Hippocampal formation (tissue), 2 donors: ENCODE measurements at regions not wholly inside any gene's neighbourhood (a gene's known extent, or its start where the extent isn't known, plus 50 kb on each side); places are given as distances from the start of the nearest gene placed in this dataset.

Experiments used
- DNase-seq, 2 donors: peaks; one replicate each; lab custom pipeline; 2025; lab: John Stamatoyannopoulos, UW

- DNase-seq: no peak
These were observed 322.5 kb downstream of the HLX start for GRCh38 chr1:221201773-221202172.

- peak; percentile 45 to 64 for DNase-seq
These were observed 324.2 kb downstream of the HLX start for GRCh38 chr1:221203224-221204054.

- DNase-seq: no peak
These were observed 325.0 kb downstream of the HLX start for GRCh38 chr1:221204055-221204833.

- DNase-seq: no peak
These were observed 326.8 kb downstream of the HLX start for GRCh38 chr1:221206076-221206475.

GRCh38 chr1:221212926-221213325 lies 333.7 kb downstream of the HLX start:
- no peak for DNase-seq

- no peak for DNase-seq
These were observed 337.8 kb downstream of the HLX start for GRCh38 chr1:221217029-221217428.

- no peak for DNase-seq
These were observed 344.0 kb downstream of the HLX start for GRCh38 chr1:221223281-221223680.

GRCh38 chr1:221227460-221227859 lies 348.2 kb downstream of the HLX start:
- no peak for DNase-seq

- DNase-seq: no peak
These were observed 348.7 kb downstream of the HLX start for GRCh38 chr1:221227872-221228337.

GRCh38 chr1:221228594-221228993 lies 349.4 kb downstream of the HLX start:
- DNase-seq: no peak

GRCh38 chr1:221230605-221231004 lies 351.4 kb downstream of the HLX start:
- no peak for DNase-seq

- DNase-seq: no peak
These were observed 355.5 kb downstream of the HLX start for GRCh38 chr1:221234791-221235190.

GRCh38 chr1:221237587-221237986 lies 358.3 kb downstream of the HLX start:
- DNase-seq: no peak

GRCh38 chr1:221239181-221239580 lies 359.9 kb downstream of the HLX start:
- no peak for DNase-seq

GRCh38 chr1:221239792-221240191 lies 360.5 kb downstream of the HLX start:
- DNase-seq: no peak

- DNase-seq: no peak
These were observed 361.4 kb downstream of the HLX start for GRCh38 chr1:221240690-221241089.

- DNase-seq: no peak
These were observed 361.9 kb downstream of the HLX start for GRCh38 chr1:221241157-221241556.

GRCh38 chr1:221241592-221241991 lies 362.3 kb downstream of the HLX start:
- no peak for DNase-seq

- no peak for DNase-seq
These were observed 366.8 kb downstream of the HLX start for GRCh38 chr1:221246067-221246466.

- no peak for DNase-seq
These were observed 367.6 kb downstream of the HLX start for GRCh38 chr1:221246628-221247415.

- no peak for DNase-seq
These were observed 372.3 kb downstream of the HLX start for GRCh38 chr1:221251580-221251979.

GRCh38 chr1:221254813-221255212 lies 375.6 kb downstream of the HLX start:
- no peak for DNase-seq
